GM18505 (cell line): ENCODE measurements at regions not wholly inside any gene's neighbourhood (a gene's known extent, or its start where the extent isn't known, plus 50 kb on each side); places are given as distances from the start of the nearest gene placed in this dataset.

Experiments used
- ATAC-seq: cut with Tn5 transposase; IDR thresholded peaks from one replicate; pipeline ENCODE4 v1.9.1; 2021; ENCODE audit not compliant: unreplicated experiment
- POLR2A ChIP-seq: IDR thresholded peaks from 4 replicates; pipeline ENCODE4 v1.6.1; 2011; ENCODE audit warnings: borderline replicate concordance; ENCODE audit not compliant: insufficient read depth, insufficient read length; ENCODE audit errors: extremely low read depth

- ATAC-seq = no peak
- no peak for TF ChIP-seq POLR2A
These were observed 162.1 kb upstream of the LRIG1 start for GRCh38 chr3:66662894-66663293.

- no peak for ATAC-seq
- no peak for TF ChIP-seq POLR2A
These were observed 164.3 kb upstream of the LRIG1 start for GRCh38 chr3:66665021-66665695.

- no peak for ATAC-seq
- TF ChIP-seq POLR2A = no peak
These were observed 165.5 kb upstream of the LRIG1 start for GRCh38 chr3:66666362-66666761.

DNA sequence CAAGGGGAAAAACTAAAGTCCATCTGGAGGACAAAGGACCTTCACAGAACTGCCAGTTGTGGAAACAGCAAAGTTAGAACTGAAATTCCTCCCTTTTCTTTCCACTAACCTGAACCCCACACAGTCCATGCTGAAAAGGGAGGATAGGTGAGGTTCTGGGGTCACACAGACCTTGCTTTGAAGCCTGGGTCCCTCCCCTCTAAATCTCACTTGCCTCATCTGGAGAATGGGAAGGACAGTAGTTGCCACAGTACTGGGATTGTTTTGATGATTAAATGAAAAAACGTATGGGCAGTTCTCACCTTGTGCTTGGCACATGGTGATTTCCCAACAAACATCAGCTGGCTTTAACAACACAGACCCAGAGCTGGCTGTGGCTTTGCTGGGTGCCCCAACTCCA lies 166.4 kb upstream of the LRIG1 start:
- ATAC-seq = no peak
- no peak for TF ChIP-seq POLR2A

DNA sequence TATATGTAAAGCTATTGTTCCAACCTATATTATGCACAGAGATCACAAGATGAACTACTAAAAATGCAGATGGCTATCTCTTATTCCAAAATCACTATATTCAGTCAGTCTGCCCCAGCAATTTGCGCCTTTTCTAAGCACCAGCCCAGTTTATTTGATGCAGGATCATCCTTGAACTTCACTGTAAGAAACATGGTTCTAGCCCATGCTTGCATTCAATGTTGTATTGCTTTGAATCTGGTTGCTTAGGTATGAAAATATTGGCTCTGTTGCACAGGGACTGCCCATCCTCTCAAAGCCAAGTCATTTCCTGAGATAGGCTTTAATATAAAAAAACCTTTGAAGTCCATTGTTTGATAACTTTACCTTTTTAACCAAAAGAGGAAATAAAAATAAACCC lies 170.5 kb upstream of the LRIG1 start:
- no peak for ATAC-seq
- TF ChIP-seq POLR2A = no peak

DNA sequence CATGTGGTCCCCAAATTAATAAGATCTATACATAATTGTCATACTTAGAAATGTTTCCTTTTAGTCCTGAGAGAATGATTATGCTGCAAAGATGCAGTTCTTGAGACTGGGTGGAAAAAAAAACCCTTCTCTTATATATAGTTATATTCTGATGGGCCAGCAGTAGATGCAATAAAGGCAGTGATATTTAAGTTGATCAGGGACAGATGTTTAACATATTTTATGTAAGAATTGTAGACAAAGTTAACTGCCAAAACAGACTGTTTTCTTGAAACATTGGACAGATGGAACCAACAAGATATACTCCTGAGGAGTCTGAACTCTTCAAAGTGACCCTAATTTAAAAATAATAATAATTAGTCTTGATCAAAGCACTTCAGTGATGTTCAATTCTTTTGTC lies 172.0 kb upstream of the LRIG1 start:
- no peak for ATAC-seq
- no peak for TF ChIP-seq POLR2A

GRCh38 chr3:66673293-66673692 lies 172.5 kb upstream of the LRIG1 start:
- no peak for TF ChIP-seq POLR2A
- no peak for ATAC-seq

DNA sequence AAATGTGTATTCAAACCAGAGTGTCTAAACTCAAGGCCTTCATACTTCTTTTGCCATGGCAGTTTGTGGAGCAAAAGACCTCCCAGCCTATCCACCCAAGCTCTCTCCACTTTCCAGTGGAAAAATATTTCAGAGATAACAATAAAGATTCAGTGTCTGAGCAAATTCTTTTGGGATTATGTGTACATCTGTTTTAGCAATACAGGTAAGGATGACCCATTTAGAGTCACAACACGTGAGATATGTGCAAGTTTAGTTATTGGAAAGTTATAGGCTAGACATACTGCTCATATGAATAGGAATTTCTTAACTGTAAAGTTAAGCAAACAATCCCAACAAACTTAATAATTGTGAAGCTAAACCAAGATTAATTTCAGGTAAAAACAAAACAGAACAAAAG lies 174.5 kb upstream of the LRIG1 start:
- ATAC-seq = no peak
- TF ChIP-seq POLR2A = no peak

DNA sequence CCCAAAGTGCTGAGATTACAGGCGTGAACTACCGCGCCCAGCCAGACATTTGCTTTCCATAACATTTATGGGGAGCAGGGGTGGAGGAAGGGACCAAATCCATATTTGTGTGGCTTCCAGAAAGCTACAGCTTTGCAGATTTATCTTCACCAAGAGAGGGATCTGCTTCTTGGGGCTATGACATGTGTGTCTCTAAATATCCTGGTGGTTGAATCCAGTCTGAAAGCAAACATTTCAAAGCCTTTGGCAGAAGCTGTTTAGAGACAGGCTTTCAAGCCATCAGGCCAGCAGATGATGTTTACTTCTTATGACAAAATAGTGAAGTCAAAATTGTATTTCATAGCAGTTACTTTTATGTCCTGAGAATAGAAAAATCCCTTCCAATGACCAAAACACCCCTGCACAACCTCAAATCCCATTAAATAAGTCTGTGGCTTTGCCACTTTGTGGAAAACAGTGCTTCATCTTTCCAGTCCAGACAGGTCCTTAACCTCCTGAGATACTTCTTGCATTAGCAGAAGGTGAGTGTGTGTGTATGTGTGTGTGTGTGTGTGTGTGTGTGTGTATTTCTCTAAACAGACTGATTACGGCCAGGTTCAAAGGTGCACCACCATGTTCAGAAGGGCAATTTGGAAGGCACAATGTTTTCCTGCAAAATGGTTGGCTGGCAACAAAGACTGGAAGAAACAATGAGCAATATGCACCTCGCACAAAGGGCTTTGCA lies 191.4 kb upstream of the LRIG1 start:
- ATAC-seq = no peak
- no peak for TF ChIP-seq POLR2A

DNA sequence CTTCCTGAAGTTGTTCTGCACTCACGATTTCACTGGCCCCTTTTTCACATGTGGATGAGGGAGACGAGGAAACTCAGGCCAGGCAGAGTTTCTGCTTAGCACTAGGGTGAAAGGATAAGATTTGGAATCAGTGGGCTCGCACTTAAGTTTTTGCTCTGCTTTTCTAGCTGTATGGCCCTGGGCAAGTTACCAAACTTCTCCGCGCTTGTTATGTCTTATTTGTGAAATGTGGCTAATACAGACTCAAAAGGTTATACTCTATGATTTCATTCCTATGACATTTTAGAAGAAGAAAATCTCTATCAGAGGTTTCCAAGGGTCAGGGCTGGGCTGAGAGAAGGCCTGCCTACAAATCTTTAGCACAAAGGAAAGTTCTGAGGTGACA lies 191.9 kb upstream of the LRIG1 start:
- no peak for TF ChIP-seq POLR2A
- no peak for ATAC-seq

DNA sequence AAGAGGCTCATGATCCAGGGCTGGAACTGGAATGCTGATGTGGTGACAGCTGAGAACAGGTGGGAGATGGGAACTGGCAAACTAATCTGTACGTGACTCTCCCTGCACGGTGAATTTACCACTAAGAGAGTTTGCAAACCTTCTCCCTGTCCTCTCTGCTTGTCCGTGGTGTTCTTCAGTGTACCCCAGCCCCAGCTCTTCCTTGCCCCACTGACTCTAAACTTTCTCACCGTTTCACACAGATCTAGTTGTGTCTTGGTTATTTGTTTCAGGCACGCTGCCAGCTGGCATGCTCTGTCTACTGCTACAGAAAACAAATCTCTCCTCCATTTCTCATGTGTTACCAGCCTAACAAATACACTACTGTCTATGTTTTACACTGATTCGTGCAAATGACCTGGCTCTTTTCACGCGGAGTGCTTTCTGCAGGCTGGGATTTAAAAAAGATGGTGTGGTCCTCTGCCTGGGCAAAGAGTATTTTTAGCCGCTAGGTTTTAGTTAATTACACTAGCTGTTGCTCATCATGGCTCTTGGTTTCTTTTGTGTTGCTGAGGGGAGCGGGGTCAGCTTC lies 192.7 kb upstream of the LRIG1 start:
- ATAC-seq = no peak
- TF ChIP-seq POLR2A = no peak

GRCh38 chr3:66702126-66702525 lies 201.3 kb upstream of the LRIG1 start:
- no peak for ATAC-seq

GRCh38 chr3:66703501-66703900 lies 202.7 kb upstream of the LRIG1 start:
- no peak for ATAC-seq
- TF ChIP-seq POLR2A = no peak

More at GRCh38 chr3:66702126-66702525, 201.3 kb upstream of the LRIG1 start:
- no peak for TF ChIP-seq POLR2A

- ATAC-seq = no peak
- no peak for TF ChIP-seq POLR2A
These were observed 204.3 kb upstream of the LRIG1 start for GRCh38 chr3:66705076-66705475.
